NOMO-1 (cell line): ENCODE measurements at regions not wholly inside any gene's neighbourhood (a gene's known extent, or its start where the extent isn't known, plus 50 kb on each side); places are given as distances from the start of the nearest gene placed in this dataset.

Experiments
- DNase-seq, 2 experiments: peaks; one replicate each; lab custom pipeline; 2025; ENCODE audit not compliant: unreplicated experiment in 2 of 2; lab: John Stamatoyannopoulos, UW

GRCh38 chr9:70478963-70479641 lies 64.6 kb upstream of the KLF9 start:
- no peak for DNase-seq

DNA sequence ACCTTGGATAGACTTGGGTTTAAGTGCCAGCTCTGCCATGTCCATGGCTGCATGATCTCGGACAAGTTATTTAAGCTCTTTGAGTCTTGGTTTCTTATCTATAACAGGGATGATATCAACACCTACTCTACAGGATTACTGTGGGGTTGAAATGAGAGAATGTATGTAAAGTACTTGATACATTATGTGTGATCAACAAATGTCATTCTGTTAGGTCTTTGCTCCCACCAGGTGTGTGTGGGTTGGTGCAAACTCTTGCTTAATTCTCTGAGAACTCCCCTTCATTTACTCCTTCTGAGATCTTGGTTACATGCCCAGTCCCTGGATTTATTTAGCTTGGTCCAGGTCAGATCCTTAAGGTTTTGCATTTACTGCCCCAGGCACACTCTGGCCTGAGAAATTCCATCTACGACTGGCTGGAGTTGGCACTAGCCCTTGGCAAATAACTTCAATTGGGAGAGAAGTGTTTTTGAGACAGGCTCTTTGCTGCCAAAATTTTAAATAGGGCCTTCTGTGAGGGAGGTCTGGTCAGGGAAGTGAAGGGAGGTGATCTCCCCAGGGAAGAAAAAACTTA lies 63.5 kb upstream of the KLF9 start:
- DNase-seq: no peak

DNA sequence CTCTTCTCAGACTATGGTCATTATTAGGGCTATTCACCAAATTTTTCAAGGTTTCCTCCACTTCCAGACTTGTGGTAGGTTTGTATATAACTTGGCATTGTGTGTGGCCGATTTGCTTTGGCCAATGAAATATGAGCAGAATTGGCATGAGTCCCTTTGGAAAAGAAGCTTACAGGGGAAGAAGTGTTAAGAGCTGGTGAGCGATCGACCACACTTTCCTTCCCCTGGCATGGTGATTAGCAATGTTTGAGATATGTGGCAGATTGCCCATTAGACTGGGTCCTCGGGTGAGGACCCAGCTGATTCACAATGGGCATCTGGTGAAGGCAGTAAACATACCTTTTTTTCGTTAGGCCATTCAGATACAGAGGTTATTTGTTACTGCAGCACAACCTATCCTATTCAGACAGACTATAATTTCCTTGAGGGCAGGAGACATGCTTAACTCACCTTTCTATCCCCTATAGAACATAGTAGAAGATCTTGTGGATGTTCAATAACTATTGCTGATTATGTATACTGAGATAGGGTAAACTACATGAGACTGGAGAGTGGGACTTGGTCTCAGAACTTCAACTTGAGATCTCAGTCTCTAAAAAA lies 62.8 kb upstream of the KLF9 start:
- DNase-seq: no peak

GRCh38 chr9:70475211-70475610 lies 60.8 kb upstream of the KLF9 start:
- no peak for DNase-seq

GRCh38 chr9:70474413-70474812 lies 60.0 kb upstream of the KLF9 start:
- no peak for DNase-seq

GRCh38 chr9:70472268-70473249 lies 58.1 kb upstream of the KLF9 start:
- no peak for DNase-seq

- no peak for DNase-seq
Measured at GRCh38 chr9:70470050-70471015, 55.9 kb upstream of the KLF9 start.

DNA sequence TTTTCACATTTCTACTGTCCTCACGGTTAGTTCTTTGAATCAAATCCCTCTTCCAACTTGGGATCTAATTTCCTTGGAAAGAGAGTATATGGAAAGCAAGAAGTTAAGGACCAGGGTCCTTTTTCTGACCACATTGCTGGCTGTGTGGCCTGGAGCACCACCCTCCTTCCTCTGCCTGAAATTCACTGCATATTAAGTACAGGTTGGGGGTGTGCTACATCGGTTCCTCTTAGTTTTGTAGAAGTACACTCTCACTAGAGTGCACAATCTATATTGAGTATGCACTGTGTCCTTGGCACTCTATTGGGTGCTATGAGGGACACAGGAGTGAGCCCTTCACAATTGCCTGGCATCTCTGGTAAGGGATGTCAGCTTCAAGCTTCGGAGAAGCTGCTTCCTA lies 53.8 kb upstream of the KLF9 start:
- DNase-seq: peak in 1 of 2 experiments; percentile 7

DNA sequence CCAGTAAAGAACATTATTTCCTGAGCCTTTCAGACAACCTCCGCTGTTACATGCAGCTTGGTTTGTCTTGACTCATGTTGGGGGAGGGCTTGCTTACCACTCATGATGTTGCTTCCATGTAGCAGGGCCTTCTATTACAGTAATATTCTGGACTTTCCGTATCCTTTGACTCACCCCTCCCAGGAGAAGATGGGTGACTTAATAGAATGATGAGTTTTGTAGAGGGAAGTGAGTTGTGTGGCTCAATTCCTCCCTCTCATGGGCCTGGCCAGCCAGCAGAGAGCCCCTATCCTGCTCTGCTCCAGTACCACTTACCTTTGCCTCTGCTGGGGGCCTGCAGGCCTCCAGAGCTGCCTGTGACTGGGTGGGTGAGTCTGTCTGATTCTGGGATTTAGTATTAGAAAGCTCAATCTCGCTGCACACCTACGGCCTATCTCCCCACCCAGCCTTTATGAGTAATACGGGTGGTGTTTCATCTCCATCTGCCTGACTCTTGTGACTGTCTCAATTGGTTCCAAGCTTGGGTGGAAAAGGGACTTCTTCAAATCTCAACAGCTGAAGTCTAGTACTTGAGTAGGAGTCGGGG lies 52.6 kb upstream of the KLF9 start:
- no peak for DNase-seq

GRCh38 chr9:70465904-70466303 lies 51.4 kb upstream of the KLF9 start:
- DNase-seq: no peak

DNA sequence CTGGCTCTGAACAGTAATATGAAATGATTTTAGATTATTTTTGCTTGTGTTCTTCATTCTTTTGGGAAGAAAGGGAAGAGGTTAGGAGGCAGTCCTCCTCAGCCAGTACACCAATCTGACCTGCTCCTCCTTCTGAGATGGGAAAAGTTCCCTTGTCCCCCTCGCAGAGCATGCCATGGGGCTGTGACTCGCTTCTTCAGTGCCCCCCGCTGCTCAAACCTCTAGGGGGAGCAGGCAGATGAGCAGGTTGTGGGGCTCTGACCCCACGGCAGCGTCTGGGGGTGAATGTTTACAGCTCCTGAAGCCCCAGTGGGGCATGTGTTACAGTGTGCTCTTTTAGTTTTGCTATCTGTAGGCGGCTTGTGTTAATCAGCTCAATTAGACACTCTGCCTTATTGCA lies 50.9 kb upstream of the KLF9 start:
- no peak for DNase-seq
